Sigmoid colon (tissue), 4 donors: ENCODE measurements at regions not wholly inside any gene's neighbourhood (a gene's known extent, or its start where the extent isn't known, plus 50 kb on each side); places are given as distances from the start of the nearest gene placed in this dataset.

Experiments
- EP300 ChIP-seq, 4 donors: sonication (generic); formaldehyde crosslinking; IDR thresholded peaks; one replicate each; pipeline ENCODE4 v1.6.1; 2017; ENCODE audit warnings: antibody characterized with exemption in 4 of 4
- POLR2A ChIP-seq, 2 donors: fragments of 450-650 bp; IDR thresholded peaks; one replicate each; pipeline ENCODE4 v1.6.1; 2016; ENCODE audit warnings: antibody characterized with exemption in 2 of 2, mild to moderate bottlenecking in 2 of 2, moderate library complexity in 2 of 2
- TF ChIP-seq, protein P1 (sequence below), 4 experiments: fragments of 450-650 bp in 3 of 4; fragments of 200-600 bp in 1 of 4; IDR thresholded peaks; one replicate each; pipeline ENCODE4 v1.5.1; 2016 to 2019; ENCODE audit warnings: antibody characterized with exemption in 4 of 4, mild to moderate bottlenecking in 3 of 4, moderate library complexity in 2 of 4

DNA sequence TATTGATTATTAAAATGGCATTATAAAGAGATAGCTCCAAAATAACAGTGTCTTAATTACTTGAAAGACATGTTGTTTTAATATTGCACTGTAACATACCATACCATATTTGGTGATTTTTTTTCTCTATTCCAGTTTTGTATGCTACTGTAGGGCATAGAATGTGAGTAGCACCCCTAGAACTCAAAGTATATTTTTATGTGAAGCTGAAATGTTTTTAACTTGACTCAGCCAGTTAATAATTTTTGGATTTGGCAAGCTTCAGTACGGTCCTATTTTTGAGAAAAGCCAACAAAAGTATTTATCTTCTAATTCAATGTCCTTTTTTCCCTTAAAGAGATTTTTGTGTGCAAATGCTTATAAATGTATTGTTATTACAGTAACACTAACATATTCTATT lies 593.8 kb downstream of the USP25 start:
- TF ChIP-seq POLR2A (IDR thresholded peaks at IDR 0.05) (no peak), EP300 (IDR thresholded peaks at IDR 0.05) (no peak)
- TF ChIP-seq, protein P1, sequence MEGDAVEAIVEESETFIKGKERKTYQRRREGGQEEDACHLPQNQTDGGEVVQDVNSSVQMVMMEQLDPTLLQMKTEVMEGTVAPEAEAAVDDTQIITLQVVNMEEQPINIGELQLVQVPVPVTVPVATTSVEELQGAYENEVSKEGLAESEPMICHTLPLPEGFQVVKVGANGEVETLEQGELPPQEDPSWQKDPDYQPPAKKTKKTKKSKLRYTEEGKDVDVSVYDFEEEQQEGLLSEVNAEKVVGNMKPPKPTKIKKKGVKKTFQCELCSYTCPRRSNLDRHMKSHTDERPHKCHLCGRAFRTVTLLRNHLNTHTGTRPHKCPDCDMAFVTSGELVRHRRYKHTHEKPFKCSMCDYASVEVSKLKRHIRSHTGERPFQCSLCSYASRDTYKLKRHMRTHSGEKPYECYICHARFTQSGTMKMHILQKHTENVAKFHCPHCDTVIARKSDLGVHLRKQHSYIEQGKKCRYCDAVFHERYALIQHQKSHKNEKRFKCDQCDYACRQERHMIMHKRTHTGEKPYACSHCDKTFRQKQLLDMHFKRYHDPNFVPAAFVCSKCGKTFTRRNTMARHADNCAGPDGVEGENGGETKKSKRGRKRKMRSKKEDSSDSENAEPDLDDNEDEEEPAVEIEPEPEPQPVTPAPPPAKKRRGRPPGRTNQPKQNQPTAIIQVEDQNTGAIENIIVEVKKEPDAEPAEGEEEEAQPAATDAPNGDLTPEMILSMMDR (IDR thresholded peaks at IDR 0.05): no peak
